Vagina (tissue), 2 donors: ENCODE measurements at regions not wholly inside any gene's neighbourhood (a gene's known extent, or its start where the extent isn't known, plus 50 kb on each side); places are given as distances from the start of the nearest gene placed in this dataset.
"Not testable (repeated sequence)": the region's sequence is repeated elsewhere in the genome, so short reads cannot be mapped to it uniquely, and the experiment has no call there.

Source experiments
- DNase-seq, 2 donors: peaks; one replicate each; pipeline ENCODE4 v3.0.0-alpha.2; 2017; ENCODE audit errors: extremely low spot score in 2 of 2
- H3K27ac ChIP-seq: fragments of 200-600 bp; sonication (generic); one replicate; pipeline ENCODE4 v1.5.1; 2019
- H3K27me3 ChIP-seq: fragments of 200-600 bp; sonication (generic); one replicate; pipeline ENCODE4 v1.5.1; 2019
- H3K36me3 ChIP-seq, 2 donors: fragments of 200-600 bp; sonication (generic); one replicate each; pipeline ENCODE4 v1.5.1; 2017 to 2019
- H3K4me1 ChIP-seq: fragments of 200-600 bp; sonication (generic); one replicate; pipeline ENCODE4 v1.5.1; 2019
- H3K4me3 ChIP-seq, 2 donors: fragments of 200-600 bp; sonication (generic); 1 replicate in 1 of 2; 2 replicates in 1 of 2; pipeline ENCODE4 v1.5.1; 2016 to 2019
- H3K9me3 ChIP-seq: fragments of 200-600 bp; sonication (generic); one replicate; pipeline ENCODE4 v1.5.1; 2019
- CTCF ChIP-seq, 3 experiments: fragments of 450-650 bp in 2 of 3; fragments of 200-600 bp in 1 of 3; sonication (generic) in 1 of 3; IDR thresholded peaks; one replicate each; pipeline ENCODE4 v1.5.1; 2017 to 2019; ENCODE audit warnings: antibody characterized with exemption in 3 of 3, mild to moderate bottlenecking in 2 of 3, moderate library complexity in 2 of 3
- POLR2A ChIP-seq, 2 donors: fragments of 450-650 bp; IDR thresholded peaks; one replicate each; pipeline ENCODE4 v1.6.1; 2017; ENCODE audit warnings: antibody characterized with exemption in 2 of 2, mild to moderate bottlenecking in 2 of 2, moderate library complexity in 2 of 2
- POLR2AphosphoS5 ChIP-seq, 2 donors: sonication (generic); formaldehyde crosslinking; IDR thresholded peaks; one replicate each; pipeline ENCODE4 v1.9.0; 2017; ENCODE audit warnings: antibody characterized with exemption in 2 of 2, mild to moderate bottlenecking in 2 of 2, low read depth in 1 of 2; ENCODE audit not compliant: insufficient read depth in 1 of 2
- intact Hi-C: fragments of 100-400 bp; cut with DNase I; formaldehyde crosslinking; loops from one replicate; pipeline ENCODE4 v1.15.1; 2023

GRCh38 chr13:54705738-54706137, 1677.1 kb downstream of the OLFM4 start:
- H3K4me3 ChIP-seq: no peak overlapping the region
- no peak overlapping the region for H3K27ac ChIP-seq
- no peaks in the 10 kb centered on the region for H3K9me3 ChIP-seq
- H3K36me3 ChIP-seq: no peaks in the 10 kb centered on the region
- no peak for DNase-seq
- no peaks in the 10 kb centered on the region for H3K4me1 ChIP-seq
- intact Hi-C loops: no loop called here
- TF ChIP-seq POLR2A (IDR thresholded peaks at IDR 0.05) (no peak), POLR2AphosphoS5 (IDR thresholded peaks at IDR 0.05; ENCODE audit: insufficient read depth in 1 of 2, low read depth in 1 of 2) (no peak), CTCF (IDR thresholded peaks at IDR 0.05) (no peak)
- no peaks in the 10 kb centered on the region for H3K27me3 ChIP-seq

- Histone ChIP-seq H3K36me3 (no peaks in the 10 kb centered on the region), H3K9me3 (no peaks in the 10 kb centered on the region), H3K27me3 (no peaks in the 10 kb centered on the region), H3K27ac (no peak overlapping the region), H3K4me1 (no peaks in the 10 kb centered on the region), H3K4me3 (no peak overlapping the region)
- intact Hi-C loops: no loop called here
- DNase-seq: no peak
- TF ChIP-seq POLR2AphosphoS5 (IDR thresholded peaks at IDR 0.05; ENCODE audit: insufficient read depth in 1 of 2, low read depth in 1 of 2) (no peak), CTCF (IDR thresholded peaks at IDR 0.05) (no peak), POLR2A (IDR thresholded peaks at IDR 0.05) (no peak)
These were observed 1677.7 kb downstream of the OLFM4 start for GRCh38 chr13:54706336-54706735.

- no peak for DNase-seq
- H3K36me3 ChIP-seq: no peaks in the 10 kb centered on the region
- intact Hi-C loops: no loop called here
- no peaks in the 10 kb centered on the region for H3K9me3 ChIP-seq
- H3K27me3 ChIP-seq: no peaks in the 10 kb centered on the region
- H3K4me1 ChIP-seq: no peaks in the 10 kb centered on the region
- H3K4me3 ChIP-seq: no peak overlapping the region
- no peak overlapping the region for H3K27ac ChIP-seq
- TF ChIP-seq POLR2AphosphoS5 (IDR thresholded peaks at IDR 0.05; ENCODE audit: insufficient read depth in 1 of 2, low read depth in 1 of 2) (no peak), POLR2A (IDR thresholded peaks at IDR 0.05) (no peak), CTCF (IDR thresholded peaks at IDR 0.05) (no peak)
These were observed 1680.9 kb downstream of the OLFM4 start for GRCh38 chr13:54709546-54709945.

- no peaks in the 10 kb centered on the region for H3K9me3 ChIP-seq
- H3K36me3 ChIP-seq: no peaks in the 10 kb centered on the region
- intact Hi-C loops: no loop called here
- H3K27ac ChIP-seq: no peak overlapping the region
- no peak for TF ChIP-seq CTCF (IDR thresholded peaks at IDR 0.05)
- no peak for TF ChIP-seq POLR2A (IDR thresholded peaks at IDR 0.05)
- TF ChIP-seq POLR2AphosphoS5 (IDR thresholded peaks at IDR 0.05; ENCODE audit: insufficient read depth in 1 of 2, low read depth in 1 of 2): no peak
- no peak overlapping the region for H3K4me3 ChIP-seq
- no peak for DNase-seq
- H3K27me3 ChIP-seq: no peaks in the 10 kb centered on the region
- no peaks in the 10 kb centered on the region for H3K4me1 ChIP-seq
These were observed 1705.0 kb downstream of the OLFM4 start for GRCh38 chr13:54733639-54734038.

- DNase-seq, H3K4me1 ChIP-seq, H3K9me3 ChIP-seq, H3K36me3 ChIP-seq, intact Hi-C loops, H3K27me3 ChIP-seq, H3K27ac ChIP-seq, H3K4me3 ChIP-seq: not testable (repeated sequence)
These were observed 1708.6 kb downstream of the OLFM4 start for GRCh38 chr13:54737211-54737610.

- intact Hi-C loops: no loop called here
- H3K4me1 ChIP-seq: no peaks in the 10 kb centered on the region
- H3K36me3 ChIP-seq: no peaks in the 10 kb centered on the region
- no peaks in the 10 kb centered on the region for H3K9me3 ChIP-seq
- DNase-seq: no peak
- no peak overlapping the region for H3K27ac ChIP-seq
- no peak overlapping the region for H3K4me3 ChIP-seq
- no peaks in the 10 kb centered on the region for H3K27me3 ChIP-seq
- TF ChIP-seq POLR2A (IDR thresholded peaks at IDR 0.05) (no peak), CTCF (IDR thresholded peaks at IDR 0.05) (no peak), POLR2AphosphoS5 (IDR thresholded peaks at IDR 0.05; ENCODE audit: insufficient read depth in 1 of 2, low read depth in 1 of 2) (no peak)
These were observed 1714.4 kb downstream of the OLFM4 start for GRCh38 chr13:54742984-54743383.
